Esophagus squamous epithelium (tissue), 4 donors: ENCODE measurements at regions not wholly inside any gene's neighbourhood (a gene's known extent, or its start where the extent isn't known, plus 50 kb on each side); places are given as distances from the start of the nearest gene placed in this dataset.

ENCODE experiments used
- CTCF ChIP-seq, 6 experiments: fragments of 450-650 bp in 4 of 6; fragments of 200-600 bp in 2 of 6; sonication (generic) in 2 of 6; IDR thresholded peaks; one replicate each; pipeline ENCODE4 v1.5.1; 2016 to 2019; ENCODE audit warnings: antibody characterized with exemption in 6 of 6, mild to moderate bottlenecking in 4 of 6, moderate library complexity in 4 of 6
- POLR2A ChIP-seq, 4 donors: fragments of 450-650 bp; IDR thresholded peaks; one replicate each; pipeline ENCODE4 v1.6.1; 2017; ENCODE audit warnings: antibody characterized with exemption in 4 of 4, mild to moderate bottlenecking in 4 of 4, moderate library complexity in 3 of 4

- TF ChIP-seq CTCF (IDR thresholded peaks at IDR 0.05) = no peak
- no peak for TF ChIP-seq POLR2A (IDR thresholded peaks at IDR 0.05)
Observed at GRCh38 chr1:213571419-213571818, 416.4 kb upstream of the PROX1 start.
